Renal cortical epithelial cell (primary cell): ENCODE measurements at regions not wholly inside any gene's neighbourhood (a gene's known extent, or its start where the extent isn't known, plus 50 kb on each side); places are given as distances from the start of the nearest gene placed in this dataset.

Experiments
- DNase-seq: peaks from one replicate; pipeline ENCODE4 v3.0.0-alpha.2; 2011; ENCODE audit warnings: low read depth

DNA sequence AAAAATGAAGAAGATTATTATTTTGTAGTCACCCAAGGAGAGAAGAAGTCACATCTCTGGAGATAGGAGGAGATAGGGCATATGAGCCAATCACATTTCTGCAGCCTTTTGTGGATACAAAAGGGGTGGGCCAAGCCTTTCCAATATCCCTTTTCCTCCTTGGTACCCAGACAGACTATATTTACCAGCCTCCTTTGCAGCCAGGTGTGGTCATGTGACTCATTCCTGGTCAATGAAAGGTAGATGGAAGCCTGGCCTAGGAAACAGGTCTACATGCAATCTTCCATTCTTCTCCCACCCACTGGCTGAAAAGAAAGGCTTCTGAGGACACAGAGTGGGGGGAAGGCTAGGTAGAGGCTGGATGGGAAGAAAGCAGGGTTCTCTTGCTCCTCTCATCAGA lies 58.1 kb upstream of the ERG start:
- DNase-seq = no peak

GRCh38 chr21:38561205-38561604 lies 62.9 kb upstream of the ERG start:
- DNase-seq = no peak

DNA sequence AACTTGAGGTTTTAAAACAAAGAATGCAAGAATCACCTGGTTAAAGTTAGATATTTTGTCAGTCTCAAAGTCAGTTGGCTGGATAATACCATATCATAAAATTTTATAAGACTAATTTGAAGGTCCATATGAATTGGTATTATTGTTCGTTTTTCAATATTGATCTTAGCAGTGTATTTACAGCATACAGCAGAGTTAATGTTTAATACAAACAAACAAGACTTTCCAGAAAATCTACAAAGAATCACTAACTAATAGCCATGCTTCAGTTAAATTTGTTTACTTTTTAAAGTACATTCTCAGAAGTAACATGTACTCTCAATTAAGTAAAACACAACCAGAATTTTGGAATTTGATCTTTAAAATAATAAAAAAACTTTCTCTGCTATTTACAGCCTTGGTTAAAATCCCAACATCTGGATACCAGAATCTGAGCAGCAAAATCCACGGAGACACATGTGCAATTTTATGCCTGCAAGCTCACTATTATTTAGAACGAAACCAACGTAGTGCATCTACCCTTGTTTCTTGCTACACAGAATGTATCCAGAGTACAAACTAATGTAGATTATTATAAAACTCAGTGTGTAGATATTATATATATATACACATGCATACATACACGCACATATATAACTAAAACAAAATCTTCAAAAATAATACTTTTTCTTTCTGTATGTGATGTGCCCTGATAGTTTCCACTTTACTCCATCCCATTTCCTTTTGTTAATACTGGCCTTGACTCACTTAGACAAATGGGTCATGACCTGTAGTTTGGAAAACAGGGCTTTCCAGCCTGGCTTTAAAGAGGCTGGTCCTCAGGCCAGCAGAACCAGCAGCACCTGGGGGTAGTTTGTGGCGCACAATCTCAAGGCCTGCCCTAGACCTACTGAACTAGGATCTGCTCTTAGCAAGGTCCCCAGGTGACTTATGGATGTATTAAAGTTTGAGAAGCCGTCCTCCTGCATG lies 63.6 kb upstream of the ERG start:
- no peak for DNase-seq

- no peak for DNase-seq
Measured at GRCh38 chr21:38567335-38567969, 69.2 kb upstream of the ERG start.

GRCh38 chr21:38567970-38568360 lies 69.7 kb upstream of the ERG start:
- DNase-seq = no peak

- no peak for DNase-seq
Measured at GRCh38 chr21:38569733-38570132, 71.5 kb upstream of the ERG start.

GRCh38 chr21:38570596-38570995 lies 72.3 kb upstream of the ERG start:
- no peak for DNase-seq

DNA sequence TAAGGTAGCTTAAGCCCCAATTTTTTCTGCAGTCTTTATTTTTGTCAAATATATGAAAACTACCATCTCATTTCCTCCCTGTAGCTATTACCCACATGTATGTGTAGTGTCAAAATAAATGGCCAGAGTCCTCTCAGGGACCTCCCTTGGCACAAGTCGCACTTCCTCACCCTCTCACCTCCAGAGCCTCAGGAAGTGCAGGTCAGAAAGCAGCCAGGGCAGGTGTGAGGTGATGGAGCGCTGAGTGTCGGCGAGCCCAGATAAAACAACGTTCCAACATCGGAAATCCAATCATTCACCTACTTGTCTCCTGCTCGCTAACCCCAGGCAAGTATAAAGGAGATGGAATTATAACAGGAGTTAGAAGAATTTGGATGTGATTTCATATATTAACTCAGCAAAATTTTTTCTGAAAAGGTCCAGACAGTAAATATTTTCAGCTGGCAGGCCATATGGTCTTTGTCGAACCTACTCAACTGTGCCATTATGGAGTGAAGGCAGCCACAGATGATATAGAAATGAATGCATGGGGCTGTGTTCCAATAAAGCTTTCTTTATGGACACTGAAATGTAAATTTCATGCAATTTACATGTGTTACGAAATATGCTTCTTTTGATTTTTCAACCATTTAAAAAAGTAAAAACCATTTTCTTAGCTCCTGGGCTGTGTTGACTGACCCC lies 76.8 kb upstream of the ERG start:
- DNase-seq = no peak

GRCh38 chr21:38577887-38578286 lies 79.6 kb upstream of the ERG start:
- DNase-seq = no peak

DNA sequence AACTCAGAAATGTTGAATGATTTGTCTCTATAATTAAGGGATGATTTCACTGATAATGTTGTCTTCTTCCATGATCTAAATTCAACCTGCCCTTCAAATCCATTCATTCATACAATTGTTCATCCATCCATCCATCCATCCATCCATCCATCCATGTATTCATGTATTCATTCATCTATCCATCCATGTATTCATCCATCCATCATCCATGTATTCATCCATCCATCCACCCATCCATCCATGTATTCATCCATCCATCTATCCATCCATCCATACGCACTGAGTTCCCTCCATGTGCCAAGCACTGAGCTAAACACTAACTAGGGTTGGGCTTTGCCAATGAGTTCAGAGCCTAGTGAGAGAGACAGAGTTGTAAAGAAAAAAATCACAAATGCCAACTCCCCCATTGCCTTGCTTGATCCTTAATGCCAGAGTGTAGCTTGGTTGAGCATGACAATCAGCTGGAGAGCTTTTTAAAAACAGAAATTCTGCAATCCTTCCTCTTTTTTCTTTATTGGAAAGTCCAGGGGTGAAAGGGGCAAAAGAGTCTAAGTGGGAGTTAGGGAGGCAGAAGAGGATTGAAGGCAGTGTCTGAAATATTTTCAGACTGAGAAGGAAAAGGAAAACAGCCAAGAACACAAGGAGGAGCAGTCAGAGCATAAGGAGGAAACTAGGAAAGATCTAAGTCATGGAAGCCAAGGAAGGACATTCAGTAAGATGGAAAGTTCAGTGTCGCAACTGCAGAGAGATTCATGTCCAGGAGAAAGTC lies 92.4 kb upstream of the ERG start:
- no peak for DNase-seq

GRCh38 chr21:38591218-38591537 lies 92.9 kb upstream of the ERG start:
- DNase-seq = no peak

DNA sequence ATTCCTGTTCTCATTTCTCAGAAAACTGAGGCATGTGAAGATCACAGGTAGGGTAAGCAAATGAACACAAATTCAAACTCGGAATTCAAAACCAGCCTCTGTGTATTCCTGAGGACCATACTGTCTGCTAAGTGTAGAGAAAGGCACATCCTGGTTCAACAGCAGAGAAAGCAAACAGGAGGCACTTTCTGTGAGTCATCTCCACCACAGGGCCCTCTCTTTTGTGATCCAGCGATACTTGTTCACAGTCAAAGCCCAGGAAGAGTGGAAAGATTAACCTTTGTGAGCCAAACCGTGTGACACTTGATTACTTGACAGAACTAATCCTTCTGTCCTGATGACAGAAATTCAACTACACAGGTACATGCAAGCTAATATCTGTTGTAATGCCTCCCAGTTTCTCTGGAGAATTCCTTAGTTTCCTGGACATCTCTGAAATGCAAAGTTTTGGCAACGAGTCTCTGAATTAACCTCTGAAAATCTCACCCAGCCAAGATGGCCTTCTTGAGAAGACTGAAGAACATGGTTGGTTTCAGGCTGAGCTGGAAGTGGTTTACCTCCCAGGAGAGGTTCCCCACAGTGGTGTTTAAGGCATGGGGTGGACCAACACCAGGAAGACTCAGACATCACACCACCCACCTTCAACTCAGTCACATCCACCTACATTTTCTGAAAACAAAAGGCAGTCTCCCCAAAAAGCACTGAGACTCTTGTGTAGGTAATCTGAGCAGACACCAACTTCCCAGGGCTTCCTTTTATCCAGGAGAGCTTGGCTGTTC lies 98.2 kb upstream of the ERG start:
- peak; percentile 1 for DNase-seq

DNA sequence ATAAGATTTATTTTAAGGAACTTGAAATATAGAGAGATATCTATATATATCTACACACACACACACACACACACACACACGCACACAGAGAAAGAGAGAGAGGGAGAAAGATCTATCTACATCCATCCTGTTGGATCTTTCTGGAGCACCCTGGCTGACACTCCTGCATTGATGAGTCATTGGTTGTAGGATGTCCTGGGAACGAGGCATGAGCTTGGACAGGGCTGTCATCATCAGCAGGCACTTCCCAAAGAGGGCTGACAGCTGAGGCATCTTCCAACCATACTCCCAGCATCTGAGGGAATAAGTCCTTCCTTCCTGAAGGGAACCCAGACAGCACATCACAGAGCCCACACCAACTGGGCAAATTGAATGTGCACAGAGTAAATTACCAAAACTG lies 99.1 kb upstream of the ERG start:
- DNase-seq = no peak

DNA sequence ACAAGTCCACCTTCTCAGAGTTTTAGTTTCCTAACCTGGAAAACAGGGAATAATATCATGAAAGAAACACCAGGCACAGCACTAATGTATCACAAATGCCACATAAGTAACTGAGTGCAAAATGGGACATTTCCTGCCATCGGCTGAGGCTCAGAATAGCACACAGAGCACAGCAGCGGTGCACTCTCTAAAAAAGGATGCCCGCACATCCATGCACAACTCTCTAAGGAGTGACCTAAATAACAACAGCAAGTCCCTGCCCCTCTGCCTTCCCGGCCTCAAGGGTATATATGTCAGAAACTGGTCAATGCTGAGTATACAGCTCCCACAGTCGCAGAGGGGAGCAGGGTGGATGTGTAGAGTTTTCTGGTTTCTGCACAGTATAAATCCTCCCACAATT lies 100.1 kb upstream of the ERG start:
- DNase-seq = no peak

DNA sequence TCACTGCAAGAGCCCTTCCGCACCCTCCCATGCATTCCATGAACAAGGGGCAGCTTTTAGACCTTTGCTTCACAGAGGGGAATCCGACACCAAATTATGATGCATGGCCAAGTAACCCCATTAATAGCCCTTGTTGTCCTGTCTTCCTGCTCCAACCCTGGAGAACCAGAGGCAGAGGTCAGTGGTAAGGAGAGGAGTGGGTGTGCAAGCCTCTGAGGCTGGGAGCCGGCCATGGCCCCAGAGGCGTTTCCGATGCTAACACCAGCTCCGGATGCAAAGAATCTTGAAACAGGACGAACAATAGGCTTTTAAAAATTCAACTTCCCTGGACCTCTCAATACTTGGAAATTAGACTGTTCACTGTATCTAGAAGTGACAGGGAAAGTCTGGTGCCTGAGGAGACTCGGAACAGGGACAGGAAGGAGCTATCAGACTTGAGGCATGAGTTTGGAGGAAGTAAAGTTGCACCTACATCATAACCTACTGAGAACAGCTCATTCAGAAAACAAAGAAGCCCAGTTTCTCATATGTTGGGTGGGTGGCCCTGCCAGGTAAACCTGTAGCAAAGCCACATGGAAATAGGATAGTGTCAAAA lies 101.2 kb upstream of the ERG start:
- DNase-seq = no peak

DNA sequence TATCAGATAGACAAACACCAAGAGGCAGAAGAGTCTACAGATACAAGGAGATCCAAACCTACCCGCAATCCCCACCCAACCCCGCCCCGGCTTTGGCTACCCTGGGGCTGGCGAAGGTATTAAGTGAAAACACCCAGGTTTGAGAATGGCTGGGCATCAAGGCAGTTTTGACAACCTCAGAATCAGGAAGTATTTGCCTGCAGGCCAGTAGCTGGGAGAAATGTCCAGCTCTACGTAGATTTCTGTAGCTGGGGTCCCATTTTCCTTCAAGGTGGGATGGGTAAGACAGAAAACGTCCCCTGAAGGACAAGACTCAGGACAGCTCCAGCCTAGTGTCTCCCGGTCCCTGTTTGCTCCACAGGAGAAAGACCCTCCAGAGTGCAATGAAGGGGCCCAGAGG lies 101.8 kb upstream of the ERG start:
- DNase-seq = no peak

GRCh38 chr21:38605236-38605635 lies 107.0 kb upstream of the ERG start:
- DNase-seq = no peak

- no peak for DNase-seq
Measured at GRCh38 chr21:38609580-38609979, 111.3 kb upstream of the ERG start.

DNA sequence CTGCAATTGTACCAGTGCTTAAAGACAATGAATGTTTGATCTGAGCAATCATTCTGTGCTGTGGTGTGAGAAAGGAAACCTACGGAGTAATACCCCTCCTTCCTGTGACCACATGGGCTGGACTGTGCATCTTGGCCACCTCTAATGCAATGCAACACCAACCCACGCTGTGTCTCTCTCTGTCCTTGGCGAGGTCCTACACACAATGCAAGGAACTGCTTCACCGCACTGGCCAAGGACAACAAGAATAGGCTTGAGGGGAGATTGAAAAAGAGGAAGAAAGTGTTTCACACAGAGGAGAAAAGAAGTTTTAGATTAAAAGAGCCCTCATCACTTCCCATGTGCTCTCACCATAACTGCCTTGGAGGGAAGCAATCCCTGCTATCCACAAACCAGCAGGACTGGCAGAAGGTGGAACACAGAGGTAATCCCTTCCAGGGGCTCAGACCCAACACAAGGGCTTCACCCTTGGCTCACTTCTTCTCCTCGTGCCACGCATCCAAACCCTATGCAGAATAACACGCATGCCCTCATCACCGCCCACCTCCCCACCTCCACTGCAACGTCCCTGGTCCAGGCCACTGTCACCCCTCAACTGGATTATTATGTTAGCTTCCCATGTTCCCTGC lies 112.5 kb upstream of the ERG start:
- DNase-seq = no peak

DNA sequence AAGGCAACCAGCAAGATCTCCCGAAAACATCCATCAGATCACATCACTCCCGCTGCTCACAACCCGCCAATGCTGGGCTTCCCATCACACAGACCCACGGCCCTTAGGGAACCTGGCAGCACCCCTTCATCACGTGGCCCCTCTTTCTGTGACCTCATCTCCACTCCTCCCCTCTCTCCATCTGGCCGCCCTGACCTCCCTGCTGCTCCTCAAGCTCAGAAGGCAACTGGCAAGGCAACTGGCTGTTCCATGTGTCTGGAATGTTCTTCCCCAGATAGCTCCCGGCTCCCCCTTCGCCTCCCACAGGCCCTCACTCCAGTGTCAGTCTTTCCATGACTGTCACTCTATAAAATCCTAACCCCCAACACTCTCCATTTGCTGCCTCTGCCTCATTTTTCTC lies 113.0 kb upstream of the ERG start:
- no peak for DNase-seq

DNA sequence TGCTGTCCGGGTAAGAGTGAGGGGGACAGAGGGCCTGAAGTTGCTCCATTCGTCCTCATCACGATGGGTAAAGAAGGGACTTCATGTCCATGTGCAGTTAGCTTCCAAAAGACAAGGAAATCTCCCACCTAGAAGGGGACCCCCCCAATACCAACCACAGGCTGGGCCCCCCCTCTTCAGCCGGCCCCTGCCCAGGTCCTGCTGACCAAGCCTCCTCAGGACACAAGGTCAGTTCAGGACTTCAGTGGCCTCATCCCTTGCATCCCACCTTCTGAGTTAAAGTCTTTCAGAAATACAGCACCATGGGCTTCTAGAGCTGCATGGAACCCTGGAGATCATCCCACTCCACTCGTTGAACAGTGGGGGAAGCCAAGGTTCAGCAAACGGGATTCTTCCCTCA lies 115.4 kb upstream of the ERG start:
- no peak for DNase-seq
